Lung (tissue), 11 donors: ENCODE measurements at regions not wholly inside any gene's neighbourhood (a gene's known extent, or its start where the extent isn't known, plus 50 kb on each side); places are given as distances from the start of the nearest gene placed in this dataset.

ENCODE experiments used
- ATAC-seq: fragments of 200-7000 bp; cut with Tn5 transposase; one replicate; pipeline ENCODE4 v1.9.1; 2020; ENCODE audit warnings: moderate number of reproducible peaks; ENCODE audit not compliant: insufficient read depth, low FRiP score
- DNase-seq, 3 donors: peaks; one replicate each; pipeline ENCODE4 v3.0.0-alpha.2; 2013 to 2017
- H3K27ac ChIP-seq, 2 donors: one replicate each; pipeline ENCODE4 v1.5.1; 2013; ENCODE audit warnings: mild to moderate bottlenecking in 2 of 2, moderate library complexity in 2 of 2, control low read depth in 1 of 2, inconsistent platforms in 1 of 2, low read depth in 1 of 2, low read length in 1 of 2
- H3K27me3 ChIP-seq, 3 donors: one replicate each; pipeline ENCODE4 v1.5.1; 2013; ENCODE audit warnings: low read length in 2 of 3; ENCODE audit not compliant: control insufficient read depth in 3 of 3, insufficient read depth in 3 of 3
- H3K36me3 ChIP-seq, 4 donors: one replicate each; pipeline ENCODE4 v1.5.1; 2013; ENCODE audit warnings: low read length in 4 of 4, mild to moderate bottlenecking in 1 of 4, moderate library complexity in 1 of 4; ENCODE audit not compliant: control insufficient read depth in 4 of 4, insufficient read depth in 4 of 4
- H3K4me1 ChIP-seq, 5 donors: one replicate each; pipeline ENCODE4 v1.5.1; 2013; ENCODE audit warnings: low read length in 5 of 5, mild to moderate bottlenecking in 2 of 5, moderate library complexity in 1 of 5; ENCODE audit not compliant: control insufficient read depth in 5 of 5, insufficient read depth in 5 of 5
- H3K4me3 ChIP-seq: one replicate; pipeline ENCODE4 v1.5.1; 2013; ENCODE audit warnings: mild to moderate bottlenecking, control low read depth, moderate library complexity
- H3K9ac ChIP-seq, 2 donors: one replicate each; pipeline ENCODE4 v1.5.1; 2013; ENCODE audit warnings: low read length in 2 of 2, control low read depth in 1 of 2; ENCODE audit not compliant: insufficient read depth in 1 of 2
- H3K9me3 ChIP-seq, 4 donors: one replicate each; pipeline ENCODE4 v1.5.1; 2013; ENCODE audit warnings: low read length in 3 of 4, mild to moderate bottlenecking in 1 of 4, moderate library complexity in 1 of 4; ENCODE audit not compliant: control insufficient read depth in 4 of 4, insufficient read depth in 3 of 4
- CTCF ChIP-seq: IDR thresholded peaks from 2 replicates; pipeline ENCODE4 v1.5.1; 2012; ENCODE audit warnings: mild to moderate bottlenecking; ENCODE audit errors: control extremely low read depth, extremely low read depth
- WGBS, 2 donors: extraction: QIAGEN DNeasy Blood & Tissue Kit; methylation state at CpG; one replicate each; pipeline ENCODE4 v1.1.7; 2013; 5-methylcytosine and 5-hydroxymethylcytosine counted together
- donor health status: control.
- donor health status: control.
- donor health status: Bipolar disorder and iron deficiency.
- donor health status: healthy.
- donor health status: DM: yes; HTN: yes; CAD: no.

GRCh38 chr4:35559559-35560365 lies 684.6 kb downstream of the ARAP2 start:
- no peaks in the 10 kb centered on the region for H3K4me1 ChIP-seq
- H3K27ac ChIP-seq = no peak overlapping the region
- no peaks in the 10 kb centered on the region for H3K27me3 ChIP-seq
- DNase-seq = no peak
- H3K36me3 ChIP-seq = no peaks in the 10 kb centered on the region
- no peak overlapping the region for H3K9ac ChIP-seq
- no peak overlapping the region for H3K4me3 ChIP-seq
- no peak for TF ChIP-seq CTCF
- ATAC-seq = no peak
- 94 to 95% methylated on average over 19 of the region's 19 CpGs for WGBS, 2 donors
- H3K9me3 ChIP-seq = peaks cover 0 to 8% (median 4%) of the 10 kb centered on the region in 4 donors

GRCh38 chr4:35562861-35563260 lies 681.5 kb downstream of the ARAP2 start:
- Histone ChIP-seq H3K9ac (no peak overlapping the region), H3K27ac (no peak overlapping the region), H3K9me3 (peaks cover 0 to 8% (median 4%) of the 10 kb centered on the region in 4 donors), H3K4me1 (no peaks in the 10 kb centered on the region), H3K27me3 (no peaks in the 10 kb centered on the region), H3K36me3 (no peaks in the 10 kb centered on the region), H3K4me3 (no peak overlapping the region)
- no peak for ATAC-seq
- no peak for TF ChIP-seq CTCF
- DNase-seq = peak in 1 of 3 donors; percentile 8
- 38 to 62% methylated on average over 2 of the region's 2 CpGs for WGBS, 2 donors

GRCh38 chr4:35565640-35566039 lies 678.7 kb downstream of the ARAP2 start:
- Histone ChIP-seq H3K4me1 (no peaks in the 10 kb centered on the region), H3K27ac (no peak overlapping the region), H3K27me3 (no peaks in the 10 kb centered on the region), H3K9me3 (no peaks in the 10 kb centered on the region), H3K36me3 (no peaks in the 10 kb centered on the region), H3K9ac (no peak overlapping the region), H3K4me3 (no peak overlapping the region)
- no peak for ATAC-seq
- 86 to 87% methylated on average over 3 of the region's 3 CpGs for WGBS, 2 donors
- DNase-seq = no peak
- TF ChIP-seq CTCF = no peak

GRCh38 chr4:35591035-35591434 lies 653.3 kb downstream of the ARAP2 start:
- ATAC-seq (no peak), DNase-seq (no peak)
- Histone ChIP-seq H3K36me3 (no peaks in the 10 kb centered on the region), H3K4me1 (no peaks in the 10 kb centered on the region), H3K27me3 (no peaks in the 10 kb centered on the region), H3K9ac (no peak overlapping the region), H3K27ac (no peak overlapping the region), H3K4me3 (no peak overlapping the region), H3K9me3 (no peaks in the 10 kb centered on the region)
- TF ChIP-seq CTCF = no peak
